Right ventricle myocardium inferior (tissue), 1 donor: ENCODE measurements at regions not wholly inside any gene's neighbourhood (a gene's known extent, or its start where the extent isn't known, plus 50 kb on each side); places are given as distances from the start of the nearest gene placed in this dataset.
"Not testable (repeated sequence)": the region's sequence is repeated elsewhere in the genome, so short reads cannot be mapped to it uniquely, and the experiment has no call there.

Experiments used
- ATAC-seq: fragments of 200-7000 bp; cut with Tn5 transposase; one replicate; pipeline ENCODE4 v1.9.1; 2020; ENCODE audit warnings: mild to moderate bottlenecking, moderate library complexity
- DNase-seq: peaks from one replicate; pipeline ENCODE4 v3.0.0; 2021; ENCODE audit errors: missing footprints
- intact Hi-C: fragments of 100-400 bp; cut with DNase I; formaldehyde crosslinking; loops from one replicate; pipeline ENCODE4 v1.11.0; 2022
- donor health status: DM: no; HTN: yes; CAD: no; lungs with severe emphysema.

GRCh38 chr10:84005403-84005802, 133.9 kb upstream of the GHITM start:
- no peak for DNase-seq
- intact Hi-C loops: no loop called here
- no peak for ATAC-seq

GRCh38 chr10:84007482-84007881, 131.8 kb upstream of the GHITM start:
- intact Hi-C loops: no loop called here
- no peak for ATAC-seq
- no peak for DNase-seq

- ATAC-seq (no peak), DNase-seq (no peak)
- intact Hi-C loops: no loop called here
Measured at GRCh38 chr10:84008878-84009277, 130.4 kb upstream of the GHITM start.

GRCh38 chr10:84012431-84012830, 126.9 kb upstream of the GHITM start:
- intact Hi-C loops: no loop called here
- ATAC-seq: no peak
- no peak for DNase-seq

GRCh38 chr10:84012831-84013458, 126.4 kb upstream of the GHITM start:
- ATAC-seq: no peak
- intact Hi-C loops: no loop called here
- no peak for DNase-seq

GRCh38 chr10:84015877-84016595, 123.3 kb upstream of the GHITM start:
- ATAC-seq (no peak), DNase-seq (no peak)
- intact Hi-C loops: no loop called here

GRCh38 chr10:84018826-84019225, 120.5 kb upstream of the GHITM start:
- intact Hi-C loops: no loop called here
- ATAC-seq (no peak), DNase-seq (no peak)

- ATAC-seq, DNase-seq, intact Hi-C loops: not testable (repeated sequence)
Measured at GRCh38 chr10:84019854-84020458, 119.4 kb upstream of the GHITM start.

- no peak for DNase-seq
- no peak for ATAC-seq
- intact Hi-C loops: no loop called here
Measured at GRCh38 chr10:84026821-84027257, 112.5 kb upstream of the GHITM start.

- ATAC-seq (no peak), DNase-seq (no peak)
- intact Hi-C loops: no loop called here
Measured at GRCh38 chr10:84029840-84030239, 109.5 kb upstream of the GHITM start.

- DNase-seq: no peak
- no peak for ATAC-seq
Measured at GRCh38 chr10:84038035-84038434, 101.3 kb upstream of the GHITM start.

GRCh38 chr10:84039957-84040356, 99.4 kb upstream of the GHITM start:
- no peak for DNase-seq
- no peak for ATAC-seq
- intact Hi-C loops: no loop called here

More at GRCh38 chr10:84038035-84038434, 101.3 kb upstream of the GHITM start:
- intact Hi-C loops: no loop called here

- intact Hi-C loops: no loop called here
Measured at GRCh38 chr10:84047258-84048010, 91.9 kb upstream of the GHITM start.

GRCh38 chr10:84049645-84050011, 89.7 kb upstream of the GHITM start:
- ATAC-seq (no peak), DNase-seq (no peak)
- intact Hi-C loops: no loop called here

More at GRCh38 chr10:84047258-84048010, 91.9 kb upstream of the GHITM start:
- ATAC-seq: no peak
- DNase-seq: no peak

GRCh38 chr10:84053626-84054025, 85.7 kb upstream of the GHITM start:
- no peak for DNase-seq

GRCh38 chr10:84054743-84055142, 84.6 kb upstream of the GHITM start:
- ATAC-seq (no peak), DNase-seq (no peak)
- intact Hi-C loops: no loop called here

More at GRCh38 chr10:84053626-84054025, 85.7 kb upstream of the GHITM start:
- ATAC-seq: no peak
- intact Hi-C loops: no loop called here

- ATAC-seq (no peak), DNase-seq (no peak)
- intact Hi-C loops: no loop called here
Measured at GRCh38 chr10:84059526-84059925, 79.8 kb upstream of the GHITM start.

GRCh38 chr10:84063440-84063839, 75.9 kb upstream of the GHITM start:
- no peak for DNase-seq
- intact Hi-C loops: no loop called here
- no peak for ATAC-seq

- ATAC-seq: no peak
- DNase-seq: no peak
- intact Hi-C loops: no loop called here
Measured at GRCh38 chr10:84065804-84066601, 73.3 kb upstream of the GHITM start.
